Dedifferentiated amniotic fluid mesenchymal stem cell (primary cell): ENCODE measurements at regions not wholly inside any gene's neighbourhood (a gene's known extent, or its start where the extent isn't known, plus 50 kb on each side); places are given as distances from the start of the nearest gene placed in this dataset.

ENCODE experiments used
- DNase-seq: peaks from one replicate; pipeline ENCODE4 v3.0.0-alpha.2; 2016; ENCODE audit errors: extremely low spot score

DNA sequence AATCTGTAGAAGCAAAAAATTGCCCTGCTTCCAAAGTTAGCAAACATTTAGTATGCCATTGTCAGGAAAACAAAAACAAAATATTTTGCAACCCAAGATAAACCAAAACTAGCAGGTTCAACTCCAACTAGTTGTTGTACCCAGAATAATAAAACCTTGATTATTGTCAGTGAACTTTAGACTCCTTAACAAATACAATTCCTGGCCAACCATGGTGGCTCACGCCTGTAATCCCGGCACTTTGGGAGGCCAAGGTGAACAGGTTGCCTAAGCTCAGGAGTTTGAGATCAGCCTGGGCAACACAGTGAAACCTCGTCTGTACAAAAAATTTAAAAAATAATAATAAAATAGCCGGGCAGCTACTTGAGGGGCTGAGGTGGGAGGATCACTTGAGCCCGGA, 53.6 kb upstream of the EPCAM start:
- DNase-seq, result no peak

- no peak for DNase-seq
Measured at GRCh38 chr2:47313728-47314127, 55.4 kb upstream of the EPCAM start.

DNA sequence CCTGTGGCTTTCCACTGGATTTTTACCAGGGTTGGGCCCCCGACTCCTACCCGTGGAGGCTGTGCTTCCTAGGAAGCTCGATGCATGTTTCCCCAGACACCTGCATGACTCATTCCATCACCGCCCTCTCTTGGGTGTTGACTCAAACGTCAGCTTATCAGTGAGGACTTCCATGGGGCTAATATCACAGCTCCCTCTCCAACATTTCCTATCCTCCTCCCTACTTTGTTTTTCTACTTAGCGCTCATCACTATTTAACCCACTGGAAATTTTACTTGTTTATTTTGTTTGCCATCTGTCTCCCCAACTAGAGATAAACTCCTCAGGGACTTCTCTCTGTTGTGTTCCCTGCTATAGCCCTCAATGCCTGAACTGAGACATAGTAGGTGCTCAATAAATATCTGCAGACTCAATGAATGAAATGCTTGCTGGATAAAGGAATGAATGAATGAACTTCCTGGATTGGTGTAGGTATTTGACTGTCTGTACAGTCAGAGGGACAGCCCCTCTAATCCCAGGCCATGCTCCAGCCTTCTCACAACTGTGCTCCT, 55.9 kb upstream of the EPCAM start:
- DNase-seq, result no peak

DNA sequence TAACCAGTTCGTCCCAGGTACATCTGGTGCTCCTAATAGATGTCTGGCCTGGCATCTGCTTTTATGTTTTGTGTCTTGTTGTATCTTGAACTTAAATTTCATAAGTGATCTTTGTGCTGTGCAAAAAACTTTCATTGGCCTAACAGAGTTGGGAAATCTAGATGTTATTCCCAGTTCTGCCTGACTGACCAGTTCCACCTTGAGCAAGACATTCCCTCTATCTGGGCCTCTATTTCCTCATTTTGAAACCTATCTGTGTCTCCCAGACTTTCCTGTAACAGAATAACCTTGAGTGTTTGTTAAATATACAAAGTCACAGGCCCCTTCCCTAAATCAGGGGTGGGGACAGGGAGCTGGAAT, 56.6 kb upstream of the EPCAM start:
- DNase-seq, result no peak

DNA sequence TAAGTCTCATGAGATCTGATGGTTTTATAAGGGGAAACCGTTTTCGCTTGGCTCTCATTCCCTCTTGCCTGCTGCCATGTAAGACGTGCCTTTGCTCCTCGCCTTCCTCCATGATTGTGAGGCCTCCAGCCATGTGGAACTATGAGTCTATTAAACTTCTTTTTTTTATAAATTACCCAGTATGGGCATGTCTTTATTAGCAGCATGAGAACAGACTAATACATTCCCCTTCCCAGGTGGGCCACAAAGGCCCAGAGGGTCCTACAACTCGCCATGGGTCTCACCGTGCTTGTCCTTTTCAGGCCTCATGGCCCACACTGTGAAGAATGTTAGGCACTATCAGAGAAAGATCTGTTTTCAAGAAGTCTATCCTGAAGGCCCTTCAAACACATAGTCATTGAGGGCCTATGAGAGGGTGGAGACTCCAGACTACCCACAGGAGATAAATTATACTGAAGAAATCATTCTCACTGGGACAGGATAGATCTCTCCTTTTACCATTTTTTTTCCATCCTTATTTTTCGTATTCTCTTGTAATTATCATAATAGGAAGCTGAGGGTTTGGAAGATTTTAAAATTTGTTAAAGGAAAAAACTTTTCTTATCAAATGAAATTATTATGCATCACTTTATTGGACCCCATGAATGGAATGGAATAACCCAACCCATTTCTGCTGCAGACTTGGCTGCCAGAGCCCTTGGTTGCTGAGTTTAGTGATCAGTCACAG, 57.2 kb upstream of the EPCAM start:
- DNase-seq, result no peak

DNA sequence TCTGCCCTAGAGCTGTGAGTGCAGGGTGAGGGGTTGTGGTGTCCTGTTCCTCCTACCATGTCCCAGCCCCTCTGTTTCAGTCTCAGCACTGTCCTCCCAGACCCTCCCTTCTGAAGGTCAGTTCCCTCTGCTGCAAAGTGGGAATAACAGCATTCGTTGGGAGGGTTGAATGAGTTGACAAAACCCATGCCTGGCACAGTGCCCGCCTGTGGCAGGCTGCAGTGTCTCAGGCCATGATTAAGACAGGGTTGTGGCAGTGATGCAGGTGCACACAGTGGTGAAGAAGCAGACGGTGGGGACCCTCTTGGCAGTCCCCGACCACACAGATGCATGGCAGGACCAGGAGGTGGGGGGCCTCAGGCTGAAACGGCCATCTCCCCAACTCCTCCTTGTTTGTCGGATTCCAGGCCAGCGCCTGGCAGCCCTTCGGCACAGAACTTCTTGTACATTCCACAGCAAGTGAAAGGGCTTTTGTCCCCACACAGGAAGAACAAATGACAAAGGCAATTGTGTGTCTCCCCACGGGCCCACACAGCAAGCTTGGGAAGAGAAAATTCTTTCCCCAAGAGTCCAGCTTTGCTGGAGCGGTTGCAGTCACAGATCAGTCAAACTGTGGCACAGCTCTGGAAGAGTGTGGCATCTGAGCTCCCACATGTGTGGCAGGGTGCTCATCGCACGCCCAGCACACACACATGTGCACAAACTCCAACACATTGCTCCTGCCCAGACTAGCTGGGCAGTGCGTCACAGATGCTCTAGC, 58.1 kb upstream of the EPCAM start:
- DNase-seq, result no peak

GRCh38 chr2:47309952-47310800, 58.9 kb upstream of the EPCAM start:
- no peak for DNase-seq

GRCh38 chr2:47309472-47309951, 59.6 kb upstream of the EPCAM start:
- no peak for DNase-seq

DNA sequence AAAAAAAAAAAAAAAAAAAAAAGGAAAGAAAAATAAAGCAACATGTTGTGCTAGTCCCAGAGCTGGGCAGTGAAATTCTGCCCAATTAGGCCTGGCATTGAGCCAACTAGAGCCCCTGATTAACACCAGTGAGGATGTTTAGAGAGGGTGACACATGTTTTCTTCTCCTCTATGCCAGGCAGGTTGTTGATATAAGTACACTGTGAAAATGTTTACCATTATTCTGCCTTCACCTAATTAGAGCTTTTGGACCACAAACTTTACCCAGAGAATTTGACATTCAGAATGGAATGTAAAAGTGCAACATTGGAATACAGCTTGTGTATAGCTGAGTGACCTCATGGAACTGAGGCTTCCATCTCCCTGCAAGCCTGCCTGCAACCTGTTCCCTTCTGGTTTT, 62.0 kb upstream of the EPCAM start:
- no peak for DNase-seq

- no peak for DNase-seq
Measured at GRCh38 chr2:47304654-47305053, 64.5 kb upstream of the EPCAM start.

- no peak for DNase-seq
Measured at GRCh38 chr2:47303341-47304148, 65.6 kb upstream of the EPCAM start.

GRCh38 chr2:47302308-47302707, 66.8 kb upstream of the EPCAM start:
- no peak for DNase-seq

DNA sequence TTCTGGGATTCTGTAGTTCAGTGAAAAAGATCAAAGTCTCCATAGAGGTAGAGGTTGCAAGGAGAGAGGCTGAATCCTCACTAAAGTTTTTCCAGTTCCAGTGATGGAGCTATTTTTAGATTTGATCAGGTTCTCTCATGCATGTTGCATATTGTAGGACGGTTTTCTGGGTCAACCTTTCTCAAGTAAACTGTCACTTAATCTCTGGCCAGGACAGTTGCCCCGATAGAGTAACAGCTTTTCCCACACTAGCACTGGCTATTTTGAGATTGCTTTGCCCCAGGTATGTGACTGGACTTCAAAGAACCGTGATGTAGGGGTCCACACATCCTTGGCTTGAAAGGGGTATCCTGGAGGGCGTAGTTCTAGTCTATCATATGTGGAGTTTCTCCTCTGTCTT, 67.4 kb upstream of the EPCAM start:
- DNase-seq, result no peak

DNA sequence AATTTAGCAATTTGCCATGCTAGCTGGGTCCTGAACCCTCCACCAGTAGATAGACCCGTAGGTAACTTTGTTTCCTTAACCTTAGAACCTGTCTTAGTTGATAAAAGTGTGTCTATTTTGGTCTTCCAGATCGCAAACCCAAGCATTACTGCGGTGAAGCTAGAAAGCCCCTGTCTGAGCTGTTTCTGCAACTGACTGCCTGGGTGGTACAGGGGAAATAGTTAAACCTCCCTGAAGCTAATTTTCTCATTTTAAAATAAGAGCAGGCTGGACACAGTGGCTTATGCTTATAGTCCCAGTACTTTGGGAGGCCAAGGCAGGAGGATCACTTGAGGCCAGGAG, 67.9 kb upstream of the EPCAM start:
- DNase-seq, result no peak

DNA sequence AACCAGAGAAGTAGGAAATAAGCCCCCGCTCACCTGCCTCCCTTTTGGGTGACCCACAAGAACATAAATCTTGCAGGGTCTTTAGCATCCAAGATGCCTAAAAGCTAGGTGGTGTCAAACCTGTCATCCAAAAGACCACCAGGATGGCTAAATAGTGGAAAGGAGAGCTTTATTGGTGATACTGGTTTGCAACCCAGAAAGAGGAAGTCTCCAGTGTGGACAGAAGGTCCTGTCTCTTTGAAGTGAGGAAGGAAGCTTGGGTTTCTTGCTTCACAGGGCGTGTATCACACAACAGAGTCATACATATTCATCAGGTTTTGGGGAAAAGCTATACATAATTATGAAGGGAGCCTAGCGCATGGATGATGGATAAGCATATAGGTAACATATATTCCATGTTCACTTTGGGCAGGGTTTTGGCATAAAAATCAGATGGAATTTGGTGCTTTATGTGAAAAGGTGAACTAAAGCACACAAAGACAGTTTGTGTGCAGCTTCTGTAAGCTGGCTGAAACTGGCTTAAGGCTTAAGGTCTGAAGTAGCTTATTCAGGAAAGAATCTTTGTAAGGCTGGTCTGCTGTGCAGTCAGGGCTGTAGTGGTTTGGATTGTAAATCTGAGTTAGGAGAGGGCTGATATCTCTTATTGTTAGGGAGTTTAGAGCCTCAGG, 68.4 kb upstream of the EPCAM start:
- no peak for DNase-seq

- no peak for DNase-seq
Measured at GRCh38 chr2:47300081-47300480, 69.0 kb upstream of the EPCAM start.

DNA sequence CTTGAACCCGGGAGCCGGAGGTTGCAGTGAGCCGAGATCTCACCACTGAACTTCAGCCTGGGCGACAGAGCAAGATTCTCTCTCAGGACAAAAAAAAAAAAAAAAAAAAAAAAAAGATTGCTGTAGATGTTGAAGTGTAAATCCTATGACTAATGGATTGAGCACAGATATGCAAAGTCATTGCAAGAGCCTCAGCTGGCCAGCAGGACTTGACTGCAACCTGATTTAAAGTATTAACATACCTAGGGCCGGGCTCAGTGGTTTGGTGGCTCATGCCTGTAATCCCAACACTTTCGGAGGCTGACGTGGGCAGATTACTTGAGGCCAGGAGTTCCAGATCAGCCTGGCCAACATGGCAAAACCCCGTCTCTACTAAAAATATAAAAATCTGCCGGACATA, 69.6 kb upstream of the EPCAM start:
- no peak for DNase-seq

DNA sequence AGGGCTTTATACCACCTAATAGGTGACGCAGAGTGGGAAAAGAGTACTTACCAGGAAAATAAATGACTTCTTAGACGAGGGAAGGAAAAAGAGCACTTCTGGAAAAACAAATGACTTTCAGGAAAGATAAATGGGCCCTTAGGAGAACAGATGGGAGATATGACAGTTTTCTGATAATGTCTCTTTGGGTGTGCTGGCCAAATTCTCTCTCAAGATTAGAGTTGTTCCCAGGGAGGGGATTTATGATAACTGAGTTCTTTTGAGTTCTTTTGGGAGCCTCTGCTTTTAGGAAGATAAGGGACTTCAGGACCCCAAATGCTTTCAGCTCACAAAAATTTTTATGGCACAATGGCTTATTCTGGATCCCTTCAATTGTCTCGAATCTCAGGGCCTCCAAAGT, 70.3 kb upstream of the EPCAM start:
- DNase-seq, result no peak

DNA sequence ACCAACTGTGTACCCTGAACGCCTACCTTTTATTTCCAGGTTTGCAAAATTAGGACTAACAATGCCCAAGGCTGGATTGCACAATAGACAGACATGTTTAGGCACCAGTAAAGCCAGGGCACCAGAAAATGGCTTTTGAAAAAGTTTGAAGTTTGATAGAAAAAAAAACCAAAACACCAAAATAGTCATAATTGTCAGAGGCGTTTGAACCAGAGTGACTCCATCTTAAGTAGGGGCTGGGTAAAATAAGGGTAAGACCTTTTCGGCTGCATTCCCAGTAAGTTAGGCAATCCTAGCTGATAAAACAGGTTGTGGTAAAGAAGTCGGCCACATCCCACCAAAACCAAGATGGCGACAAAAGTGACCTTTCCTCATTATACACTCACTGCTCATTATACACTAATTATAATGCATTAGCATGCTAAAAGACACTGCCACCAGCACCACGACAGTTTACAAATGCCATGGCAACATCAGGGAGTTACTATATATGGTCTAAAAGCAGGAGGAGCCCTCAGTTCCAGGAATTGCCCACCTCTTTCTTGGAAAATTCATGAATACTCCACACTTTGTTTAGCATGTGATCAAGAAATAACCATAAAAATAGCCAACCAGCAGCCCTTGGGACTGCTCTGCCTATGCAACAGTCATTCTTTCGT, 71.2 kb upstream of the EPCAM start:
- DNase-seq, result no peak

DNA sequence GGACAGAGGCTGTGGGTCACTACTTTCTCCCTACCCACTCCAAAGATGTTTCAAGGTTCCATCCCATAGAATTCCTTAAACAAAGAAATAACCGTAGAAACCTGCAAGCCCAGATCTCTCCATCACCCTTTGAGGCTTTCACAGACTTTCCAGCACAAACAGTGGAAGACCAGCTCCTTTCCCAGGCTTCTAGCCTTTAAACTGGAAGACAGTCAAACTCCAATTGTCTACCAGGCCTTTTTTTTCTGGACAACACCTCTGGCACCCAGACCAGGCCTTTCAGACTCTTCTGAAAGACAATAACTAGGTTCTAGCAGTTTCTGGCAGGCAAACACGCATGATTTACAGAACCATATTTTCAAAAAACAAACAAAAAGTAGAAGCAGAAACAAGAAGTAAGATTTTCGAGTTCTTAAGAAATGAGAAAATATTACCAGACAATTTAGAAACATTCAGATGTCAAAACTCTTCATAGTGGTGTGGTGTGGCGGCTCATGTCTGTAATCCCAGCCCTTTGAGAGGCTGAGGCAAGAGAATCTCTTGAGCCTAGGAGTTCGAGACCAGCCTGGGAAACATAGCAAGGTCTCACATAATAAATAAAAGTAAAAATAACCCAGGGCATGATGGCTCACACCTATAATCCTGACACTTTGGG, 73.0 kb upstream of the EPCAM start:
- no peak for DNase-seq
